ENCODE measurements at regions not wholly inside any gene's neighbourhood (a gene's known extent, or its start where the extent isn't known, plus 50 kb on each side); places are given as distances from the start of the nearest gene placed in this dataset.

GRCh38 chr2:2672249-2672648, 341.2 kb upstream of the MYT1L start:
- no peak for DNase-seq

- no peak for DNase-seq
Observed at GRCh38 chr2:2671826-2672225, 340.8 kb upstream of the MYT1L start.

- DNase-seq, result no peak
Observed at GRCh38 chr2:2669316-2669715, 338.2 kb upstream of the MYT1L start.

- no peak for DNase-seq
Observed at GRCh38 chr2:2668681-2669265, 337.7 kb upstream of the MYT1L start.

GRCh38 chr2:2667690-2668089, 336.6 kb upstream of the MYT1L start:
- no peak for DNase-seq

GRCh38 chr2:2665834-2666133, 334.7 kb upstream of the MYT1L start:
- no peak for DNase-seq

GRCh38 chr2:2664989-2665833, 334.1 kb upstream of the MYT1L start:
- peak; percentile 81 for DNase-seq

GRCh38 chr2:2663401-2664036, 332.4 kb upstream of the MYT1L start:
- DNase-seq, result peak; percentile 9

- no peak for DNase-seq
Observed at GRCh38 chr2:2662847-2663356, 331.8 kb upstream of the MYT1L start.

GRCh38 chr2:2662037-2662846, 331.2 kb upstream of the MYT1L start:
- no peak for DNase-seq

- no peak for DNase-seq
Observed at GRCh38 chr2:2660789-2661355, 329.8 kb upstream of the MYT1L start.

GRCh38 chr2:2657121-2657962, 326.3 kb upstream of the MYT1L start:
- DNase-seq, result no peak

- no peak for DNase-seq
Observed at GRCh38 chr2:2656115-2657011, 325.3 kb upstream of the MYT1L start.

- no peak for DNase-seq
Observed at GRCh38 chr2:2655453-2656114, 324.5 kb upstream of the MYT1L start.

GRCh38 chr2:2653231-2653630, 322.2 kb upstream of the MYT1L start:
- DNase-seq, result no peak

- DNase-seq, result no peak
Observed at GRCh38 chr2:2650608-2651375, 319.7 kb upstream of the MYT1L start.

- no peak for DNase-seq
Observed at GRCh38 chr2:2649109-2650072, 318.3 kb upstream of the MYT1L start.

GRCh38 chr2:2648094-2648493, 317.0 kb upstream of the MYT1L start:
- DNase-seq, result no peak

Data from fibroblast of skin of right biceps (primary cell).